Smooth muscle cell (in vitro differentiated cells): ENCODE measurements at regions not wholly inside any gene's neighbourhood (a gene's known extent, or its start where the extent isn't known, plus 50 kb on each side); places are given as distances from the start of the nearest gene placed in this dataset.

Experiments used
- DNase-seq: peaks from one replicate; lab custom pipeline; 2025; ENCODE audit not compliant: unreplicated experiment; lab: John Stamatoyannopoulos, UW
- H2AFZ ChIP-seq: fragments of 200-600 bp; sonication (generic); 2 replicates; pipeline ENCODE4 v1.6.0; 2016; ENCODE audit warnings: antibody characterized with exemption, low read depth, mild to moderate bottlenecking
- H3F3A ChIP-seq: fragments of 200-600 bp; sonication (generic); 2 replicates; pipeline ENCODE4 v1.6.0; 2017; ENCODE audit warnings: antibody characterized with exemption, low read depth
- H3K27ac ChIP-seq: fragments of 200-600 bp; sonication (generic); 2 replicates; pipeline ENCODE4 v1.5.1; 2016; ENCODE audit warnings: low read depth, mild to moderate bottlenecking
- H3K27me3 ChIP-seq: fragments of 200-600 bp; sonication (generic); 2 replicates; pipeline ENCODE4 v1.6.1; 2016; ENCODE audit warnings: low read depth, mild to moderate bottlenecking
- H3K36me3 ChIP-seq: fragments of 200-600 bp; sonication (generic); 2 replicates; pipeline ENCODE4 v1.5.1; 2016; ENCODE audit warnings: low read depth
- H3K4me1 ChIP-seq: fragments of 200-600 bp; sonication (generic); 2 replicates; pipeline ENCODE4 v1.5.1; 2016; ENCODE audit warnings: low read depth
- H3K4me2 ChIP-seq: fragments of 200-600 bp; sonication (generic); 2 replicates; pipeline ENCODE4 v1.6.0; 2016; ENCODE audit warnings: mild to moderate bottlenecking
- H3K4me3 ChIP-seq: fragments of 200-600 bp; sonication (generic); 2 replicates; pipeline ENCODE4 v1.5.1; 2016; ENCODE audit warnings: mild to moderate bottlenecking
- H3K79me2 ChIP-seq: fragments of 200-600 bp; sonication (generic); 2 replicates; pipeline ENCODE4 v1.6.0; 2016; ENCODE audit warnings: low read depth, mild to moderate bottlenecking
- H3K9ac ChIP-seq: fragments of 200-600 bp; sonication (generic); 2 replicates; pipeline ENCODE4 v1.6.0; 2016; ENCODE audit warnings: low read depth
- H3K9me3 ChIP-seq: fragments of 200-600 bp; sonication (generic); replicated peaks from 2 replicates; pipeline ENCODE4 v1.5.1; 2016; ENCODE audit warnings: low read depth
- H4K20me1 ChIP-seq: fragments of 200-600 bp; sonication (generic); 2 replicates; pipeline ENCODE4 v1.6.0; 2016; ENCODE audit warnings: low read depth
- CTCF ChIP-seq: fragments of 200-600 bp; sonication (generic); IDR thresholded peaks from 2 replicates; pipeline ENCODE4 v1.5.1; 2017; ENCODE audit warnings: borderline replicate concordance, mild to moderate bottlenecking, antibody characterized with exemption; ENCODE audit not compliant: insufficient read depth, poor library complexity, severe bottlenecking
- WGBS: methylation state at CpG from one replicate; pipeline ENCODE4 v1.1.7; 2016; ENCODE audit warnings: low lambda C conversion rate; 5-methylcytosine and 5-hydroxymethylcytosine counted together

- Histone ChIP-seq H3K9ac (no peak overlapping the region), H3F3A (no peaks in the 10 kb centered on the region), H3K27me3 (no peaks in the 10 kb centered on the region), H3K27ac (no peak overlapping the region), H3K9me3 (no peaks in the 10 kb centered on the region), H3K79me2 (no peaks in the 10 kb centered on the region), H3K4me1 (no peaks in the 10 kb centered on the region), H4K20me1 (no peaks in the 10 kb centered on the region), H3K4me2 (no peak overlapping the region), H3K4me3 (no peak overlapping the region), H3K36me3 (no peaks in the 10 kb centered on the region), H2AFZ (no peak overlapping the region)
- no peak for DNase-seq
- no peak for TF ChIP-seq CTCF
Measured at GRCh38 chr4:85170241-85170640, 203.8 kb upstream of the WDFY3 start.

GRCh38 chr4:85175190-85175589 lies 208.7 kb upstream of the WDFY3 start:
- DNase-seq: no peak
- H3K79me2 ChIP-seq: no peaks in the 10 kb centered on the region
- H3K27ac ChIP-seq: no peak overlapping the region
- no peaks in the 10 kb centered on the region for H3K9me3 ChIP-seq
- H3K4me1 ChIP-seq: no peaks in the 10 kb centered on the region
- no peak overlapping the region for H3K9ac ChIP-seq
- H4K20me1 ChIP-seq: no peaks in the 10 kb centered on the region
- no peak overlapping the region for H3K4me3 ChIP-seq
- no peaks in the 10 kb centered on the region for H3K36me3 ChIP-seq
- H3K27me3 ChIP-seq: no peaks in the 10 kb centered on the region
- H3F3A ChIP-seq: no peaks in the 10 kb centered on the region
- TF ChIP-seq CTCF: no peak
- H2AFZ ChIP-seq: no peak overlapping the region
- H3K4me2 ChIP-seq: no peak overlapping the region
- WGBS: 100% methylated on average over 1 of the region's 1 CpG

GRCh38 chr4:85177092-85177491 lies 210.6 kb upstream of the WDFY3 start:
- no peaks in the 10 kb centered on the region for H3F3A ChIP-seq
- H3K9me3 ChIP-seq: no peaks in the 10 kb centered on the region
- no peaks in the 10 kb centered on the region for H3K4me1 ChIP-seq
- TF ChIP-seq CTCF: no peak
- H2AFZ ChIP-seq: no peak overlapping the region
- no peak overlapping the region for H3K4me3 ChIP-seq
- no peak for DNase-seq
- H3K4me2 ChIP-seq: no peak overlapping the region
- no peaks in the 10 kb centered on the region for H3K79me2 ChIP-seq
- no peak overlapping the region for H3K27ac ChIP-seq
- H3K9ac ChIP-seq: no peak overlapping the region
- no peaks in the 10 kb centered on the region for H3K27me3 ChIP-seq
- H4K20me1 ChIP-seq: no peaks in the 10 kb centered on the region
- no peaks in the 10 kb centered on the region for H3K36me3 ChIP-seq

- no peak overlapping the region for H2AFZ ChIP-seq
- no peak overlapping the region for H3K4me3 ChIP-seq
- H3K4me1 ChIP-seq: no peaks in the 10 kb centered on the region
- no peaks in the 10 kb centered on the region for H3K9me3 ChIP-seq
- no peak overlapping the region for H3K27ac ChIP-seq
- no peaks in the 10 kb centered on the region for H3K79me2 ChIP-seq
- H3K9ac ChIP-seq: no peak overlapping the region
- no peaks in the 10 kb centered on the region for H3K27me3 ChIP-seq
- no peak for TF ChIP-seq CTCF
- no peak for DNase-seq
- H3K4me2 ChIP-seq: no peak overlapping the region
- no peaks in the 10 kb centered on the region for H3K36me3 ChIP-seq
- no peaks in the 10 kb centered on the region for H3F3A ChIP-seq
- H4K20me1 ChIP-seq: no peaks in the 10 kb centered on the region
Measured at GRCh38 chr4:85177679-85178078, 211.2 kb upstream of the WDFY3 start.
